ENCODE measurements at regions not wholly inside any gene's neighbourhood (a gene's known extent, or its start where the extent isn't known, plus 50 kb on each side); places are given as distances from the start of the nearest gene placed in this dataset.
"Not testable (repeated sequence)": the region's sequence is repeated elsewhere in the genome, so short reads cannot be mapped to it uniquely, and the experiment has no call there.

GRCh38 chr5:12624776-12625560, 720.7 kb upstream of the CTNND2 start (continued):
- no peak for TF ChIP-seq TOX (CRISPR knock-in tag; IDR thresholded peaks at IDR 0.05; ENCODE audit: borderline replicate concordance)
- TF ChIP-seq GLIS3 (CRISPR knock-in tag; IDR thresholded peaks at IDR 0.05): no peak
- no peak for TF ChIP-seq ZC3H10 (CRISPR knock-in tag; IDR thresholded peaks at IDR 0.05)
- no peak for TF ChIP-seq CSDC2 (CRISPR knock-in tag; IDR thresholded peaks at IDR 0.05)
- no peak for TF ChIP-seq CREB5 (CRISPR knock-in tag; IDR thresholded peaks at IDR 0.05; ENCODE audit: low read depth)
- TF ChIP-seq ZNF8 (CRISPR knock-in tag; IDR thresholded peaks at IDR 0.05): no peak
- no peak for TF ChIP-seq ARNTL (CRISPR knock-in tag; IDR thresholded peaks at IDR 0.05; ENCODE audit: borderline replicate concordance, low read depth)
- TF ChIP-seq BACH2 (CRISPR knock-in tag; IDR thresholded peaks at IDR 0.05; ENCODE audit: borderline replicate concordance): no peak

- no peak for ATAC-seq
- TF ChIP-seq TOX (CRISPR knock-in tag; IDR thresholded peaks at IDR 0.05; ENCODE audit: borderline replicate concordance) (no peak), PPARA (CRISPR knock-in tag; IDR thresholded peaks at IDR 0.05; ENCODE audit: borderline replicate concordance) (no peak)
Observed at GRCh38 chr5:12623408-12623807, 719.2 kb upstream of the CTNND2 start.

- ATAC-seq: no peak
- TF ChIP-seq ZNF70 (CRISPR knock-in tag; IDR thresholded peaks at IDR 0.05): no peak
- no peak for TF ChIP-seq CREB5 (CRISPR knock-in tag; IDR thresholded peaks at IDR 0.05; ENCODE audit: low read depth)
- no peak for TF ChIP-seq ARNTL (CRISPR knock-in tag; IDR thresholded peaks at IDR 0.05; ENCODE audit: borderline replicate concordance, low read depth)
- TF ChIP-seq ZNF565 (CRISPR knock-in tag; conservative IDR thresholded peaks at IDR 0.05; ENCODE audit: low read depth): no peak
- no peak for TF ChIP-seq TCF4 (CRISPR knock-in tag; IDR thresholded peaks at IDR 0.05; ENCODE audit: borderline replicate concordance)
- TF ChIP-seq ZFP3 (CRISPR knock-in tag; IDR thresholded peaks at IDR 0.05): no peak
Observed at GRCh38 chr5:12616093-12616492, 711.8 kb upstream of the CTNND2 start.

- TF ChIP-seq SNAI2 (CRISPR knock-in tag; IDR thresholded peaks at IDR 0.05) (no peak), ZFP30 (CRISPR knock-in tag; IDR thresholded peaks at IDR 0.05) (no peak), TOX (CRISPR knock-in tag; IDR thresholded peaks at IDR 0.05; ENCODE audit: borderline replicate concordance) (no peak)
- no peak for ATAC-seq
Observed at GRCh38 chr5:12615141-12615820, 711.0 kb upstream of the CTNND2 start.

- TF ChIP-seq RARB (CRISPR knock-in tag; IDR thresholded peaks at IDR 0.05): no peak
- TF ChIP-seq ZNF565 (CRISPR knock-in tag; conservative IDR thresholded peaks at IDR 0.05; ENCODE audit: low read depth): no peak
- TF ChIP-seq ZC3H10 (CRISPR knock-in tag; IDR thresholded peaks at IDR 0.05): no peak
- no peak for TF ChIP-seq TOX (CRISPR knock-in tag; IDR thresholded peaks at IDR 0.05; ENCODE audit: borderline replicate concordance)
Observed at GRCh38 chr5:12614608-12615007, 710.4 kb upstream of the CTNND2 start.

GRCh38 chr5:12611132-12611531, 706.9 kb upstream of the CTNND2 start:
- no peak for ATAC-seq
- TF ChIP-seq TSHZ2 (CRISPR knock-in tag; IDR thresholded peaks at IDR 0.05) (no peak), ZNF565 (CRISPR knock-in tag; conservative IDR thresholded peaks at IDR 0.05; ENCODE audit: low read depth) (no peak), ZFP30 (CRISPR knock-in tag; IDR thresholded peaks at IDR 0.05) (no peak), TCF4 (CRISPR knock-in tag; IDR thresholded peaks at IDR 0.05; ENCODE audit: borderline replicate concordance) (no peak), ZC3H10 (CRISPR knock-in tag; IDR thresholded peaks at IDR 0.05) (no peak), ZNF8 (CRISPR knock-in tag; IDR thresholded peaks at IDR 0.05) (no peak), ESRRG (CRISPR knock-in tag; IDR thresholded peaks at IDR 0.05) (no peak), ISL1 (CRISPR knock-in tag; IDR thresholded peaks at IDR 0.05) (no peak), POU6F1 (CRISPR knock-in tag; IDR thresholded peaks at IDR 0.05; ENCODE audit: borderline replicate concordance, low read depth) (no peak), PPARA (CRISPR knock-in tag; IDR thresholded peaks at IDR 0.05; ENCODE audit: borderline replicate concordance) (no peak), ZNF70 (CRISPR knock-in tag; IDR thresholded peaks at IDR 0.05) (no peak), CSRNP3 (CRISPR knock-in tag; IDR thresholded peaks at IDR 0.05) (no peak), ZFP3 (CRISPR knock-in tag; IDR thresholded peaks at IDR 0.05) (no peak), TOX (CRISPR knock-in tag; IDR thresholded peaks at IDR 0.05; ENCODE audit: borderline replicate concordance) (no peak)

More at GRCh38 chr5:12614608-12615007, 710.4 kb upstream of the CTNND2 start:
- no peak for ATAC-seq

GRCh38 chr5:12607817-12608216, 703.6 kb upstream of the CTNND2 start:
- not testable (repeated sequence) for ATAC-seq

Measured in SK-N-SH treated with all-trans-retinoic acid at 6 μM for 48 hours (cell line).